ENCODE measurements at regions not wholly inside any gene's neighbourhood (a gene's known extent, or its start where the extent isn't known, plus 50 kb on each side); places are given as distances from the start of the nearest gene placed in this dataset.

DNA sequence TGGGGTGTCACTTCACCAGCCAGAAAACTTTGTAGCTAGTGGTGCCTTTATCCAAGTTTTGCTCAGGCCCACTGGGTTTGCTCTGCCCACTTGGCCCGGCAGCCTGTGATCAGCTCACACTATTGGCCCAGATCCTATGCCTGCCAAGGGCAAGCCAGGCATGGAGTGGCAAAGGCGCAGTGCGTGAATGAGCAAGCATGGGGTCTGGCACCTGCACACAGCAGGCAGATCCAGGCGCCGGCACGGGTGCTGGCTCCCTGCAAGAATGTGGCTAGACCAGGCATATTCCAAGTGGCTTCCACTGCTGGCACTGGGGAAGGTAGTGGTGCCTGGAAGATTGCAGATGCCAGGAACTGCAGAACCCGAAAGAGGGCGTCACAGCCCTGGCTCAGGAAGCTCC is 346.9 kb downstream of the LMBRD1 start:
- Histone ChIP-seq H3K27me3 (ENCODE audit: control insufficient read depth, low read length) (no peaks in the 10 kb centered on the region), H3K79me2 (ENCODE audit: control insufficient read depth, low read length) (no peaks in the 10 kb centered on the region), H3K36me3 (ENCODE audit: control insufficient read depth, low read length) (no peaks in the 10 kb centered on the region), H4K20me1 (ENCODE audit: control insufficient read depth, insufficient read depth, low read depth, low read length) (no peaks in the 10 kb centered on the region), H3K9me3 (ENCODE audit: control insufficient read depth, insufficient read depth, low read length) (peaks cover 11% of the 10 kb centered on the region; the same call in 1 of the 2 replicates), H3K27ac (ENCODE audit: low read depth, low read length) (no peak overlapping the region), H3F3A (ENCODE audit: control insufficient read depth, insufficient read depth) (no peaks in the 10 kb centered on the region), H3K4me1 (ENCODE audit: control insufficient read depth, low read length) (no peaks in the 10 kb centered on the region), H3K4me2 (ENCODE audit: low read length) (no peak overlapping the region), H3K4me3 (ENCODE audit: low read length) (no peak overlapping the region), H3K9me2 (replicated peaks; ENCODE audit: control insufficient read depth, low read length) (no peaks in the 10 kb centered on the region)
- TF ChIP-seq EZH2phosphoT487 (IDR thresholded peaks at IDR 0.05; ENCODE audit: borderline replicate concordance, low read length) (no peak), CTCF (IDR thresholded peaks at IDR 0.05; ENCODE audit: low read depth, low read length, poor library complexity, severe bottlenecking) (no peak)
